ENCODE measurements at regions not wholly inside any gene's neighbourhood (a gene's known extent, or its start where the extent isn't known, plus 50 kb on each side); places are given as distances from the start of the nearest gene placed in this dataset.

DNA sequence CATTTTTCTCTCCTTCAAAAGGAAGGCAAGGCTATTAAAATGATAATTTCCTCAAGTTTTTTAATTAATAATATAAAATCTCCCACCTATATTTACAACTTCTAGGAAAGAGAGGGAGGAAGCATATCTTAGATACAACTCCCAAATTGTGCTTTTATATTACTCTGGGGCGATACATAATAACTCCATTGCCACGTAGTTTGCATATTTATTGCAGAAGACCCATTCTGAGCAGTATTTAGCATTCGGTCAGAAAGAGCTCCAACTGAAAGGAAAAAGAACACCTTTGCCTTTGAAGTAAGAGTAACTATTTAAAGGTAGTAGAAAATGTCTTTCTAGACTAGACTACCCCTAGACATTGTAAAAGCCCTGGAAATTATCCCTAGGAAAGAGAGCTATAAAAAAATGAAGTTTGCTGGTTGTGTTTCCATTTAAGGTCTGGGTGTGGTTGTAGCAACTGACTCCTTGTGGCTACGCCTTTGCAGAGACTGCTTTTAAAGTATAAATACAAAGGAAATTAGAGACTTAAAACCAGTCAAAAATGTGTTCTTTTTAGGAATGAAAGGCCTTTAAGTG, 566.1 kb downstream of the ZNF608 start:
- TF ChIP-seq, protein P1, sequence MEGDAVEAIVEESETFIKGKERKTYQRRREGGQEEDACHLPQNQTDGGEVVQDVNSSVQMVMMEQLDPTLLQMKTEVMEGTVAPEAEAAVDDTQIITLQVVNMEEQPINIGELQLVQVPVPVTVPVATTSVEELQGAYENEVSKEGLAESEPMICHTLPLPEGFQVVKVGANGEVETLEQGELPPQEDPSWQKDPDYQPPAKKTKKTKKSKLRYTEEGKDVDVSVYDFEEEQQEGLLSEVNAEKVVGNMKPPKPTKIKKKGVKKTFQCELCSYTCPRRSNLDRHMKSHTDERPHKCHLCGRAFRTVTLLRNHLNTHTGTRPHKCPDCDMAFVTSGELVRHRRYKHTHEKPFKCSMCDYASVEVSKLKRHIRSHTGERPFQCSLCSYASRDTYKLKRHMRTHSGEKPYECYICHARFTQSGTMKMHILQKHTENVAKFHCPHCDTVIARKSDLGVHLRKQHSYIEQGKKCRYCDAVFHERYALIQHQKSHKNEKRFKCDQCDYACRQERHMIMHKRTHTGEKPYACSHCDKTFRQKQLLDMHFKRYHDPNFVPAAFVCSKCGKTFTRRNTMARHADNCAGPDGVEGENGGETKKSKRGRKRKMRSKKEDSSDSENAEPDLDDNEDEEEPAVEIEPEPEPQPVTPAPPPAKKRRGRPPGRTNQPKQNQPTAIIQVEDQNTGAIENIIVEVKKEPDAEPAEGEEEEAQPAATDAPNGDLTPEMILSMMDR (conservative IDR thresholded peaks at IDR 0.05 in 1 of 2, IDR thresholded peaks at IDR 0.05 in 1 of 2; ENCODE audit: low read depth in 1 of 2, low read length in 2 of 2) = no peak
- TF ChIP-seq EZH2 (IDR thresholded peaks at IDR 0.05; ENCODE audit: low read length, missing control alignments) = no peak

Measured in fibroblast of lung (primary cell).